ENCODE measurements at regions not wholly inside any gene's neighbourhood (a gene's known extent, or its start where the extent isn't known, plus 50 kb on each side); places are given as distances from the start of the nearest gene placed in this dataset.
A peak's percentile ranks its signal among the peaks of the same experiment; 100 is the strongest.

DNA sequence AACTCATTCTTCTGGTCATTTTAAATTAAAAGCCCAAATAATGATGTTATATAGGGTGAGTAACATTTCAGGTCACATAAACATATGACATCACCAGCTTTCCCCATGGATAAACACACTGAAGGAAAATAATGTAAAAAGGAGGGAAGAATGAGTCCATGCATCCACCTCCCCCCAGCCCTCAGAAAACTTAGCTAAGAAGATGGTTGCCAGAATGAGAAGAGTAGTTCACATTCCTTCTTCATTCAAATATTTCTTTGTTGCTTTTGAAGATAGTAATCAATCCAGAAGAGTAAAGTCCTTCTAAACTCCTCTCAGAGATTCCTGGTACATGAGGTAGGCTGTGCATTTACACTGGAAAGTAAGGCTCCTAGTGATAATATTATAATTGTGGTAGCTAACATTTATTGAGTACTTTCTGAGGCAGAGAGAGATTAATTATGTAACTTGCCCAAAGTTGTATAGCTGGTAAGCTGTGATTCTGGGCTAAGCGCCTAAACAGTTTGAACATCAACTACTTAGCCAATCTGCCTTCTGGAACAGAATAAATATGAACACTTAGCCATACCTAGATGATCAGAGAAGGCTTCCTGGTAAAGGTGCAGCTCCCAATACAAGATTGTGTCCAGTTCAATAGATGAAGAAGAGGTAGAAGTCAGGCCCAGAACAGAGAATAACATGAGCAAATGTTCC lies 256.7 kb upstream of the FN1 start (continued):
- TF ChIP-seq CREM (IDR thresholded peaks at IDR 0.05) (peak; percentile 61; the same call in 1 of the 2 replicates), CREM (CRISPR knock-in tag; IDR thresholded peaks at IDR 0.05) (no peak), CC2D1A (CRISPR knock-in tag; IDR thresholded peaks at IDR 0.05) (no peak), SOX13 (IDR thresholded peaks at IDR 0.05) (no peak), SOX13 (CRISPR knock-in tag; conservative IDR thresholded peaks at IDR 0.05 in 1 of 2, IDR thresholded peaks at IDR 0.05 in 1 of 2) (peak in 1 of 2 experiments; percentile 60; a peak in 1 of 4 replicates), NR2F2 (IDR thresholded peaks at IDR 0.05; ENCODE audit: borderline replicate concordance, low read depth) (peak; percentile 30; the same call in 1 of the 2 replicates), ZNF737 (CRISPR knock-in tag; IDR thresholded peaks at IDR 0.05; ENCODE audit: borderline replicate concordance) (no peak), HNF4A (CRISPR knock-in tag; IDR thresholded peaks at IDR 0.05) (peak; percentile 69), NKX3-1 (CRISPR knock-in tag; IDR thresholded peaks at IDR 0.05) (no peak), RORA (CRISPR knock-in tag; IDR thresholded peaks at IDR 0.05) (no peak), TOE1 (CRISPR knock-in tag; IDR thresholded peaks at IDR 0.05) (no peak), NFYB (CRISPR knock-in tag; IDR thresholded peaks at IDR 0.05) (no peak), CCDC6 (CRISPR knock-in tag; IDR thresholded peaks at IDR 0.05) (0 out of 2 replicates have a peak, but pooled peaks have one; percentile 59), ZNF337 (CRISPR knock-in tag; IDR thresholded peaks at IDR 0.05; ENCODE audit: borderline replicate concordance, low read depth) (no peak), MED1 (CRISPR knock-in tag; IDR thresholded peaks at IDR 0.05) (peak; percentile 77; the same call in 1 of the 2 replicates), ONECUT2 (CRISPR knock-in tag; IDR thresholded peaks at IDR 0.05) (peak; percentile 49; the same call in 1 of the 2 replicates), TCF7 (IDR thresholded peaks at IDR 0.05; ENCODE audit: low read depth) (peak; percentile 43; the same call in 1 of the 2 replicates), ZNF841 (CRISPR knock-in tag; IDR thresholded peaks at IDR 0.05; ENCODE audit: borderline replicate concordance) (no peak), YEATS4 (CRISPR knock-in tag; IDR thresholded peaks at IDR 0.05; ENCODE audit: borderline replicate concordance) (no peak), ZNF746 (CRISPR knock-in tag; IDR thresholded peaks at IDR 0.05) (no peak), ZSCAN22 (CRISPR knock-in tag; IDR thresholded peaks at IDR 0.05) (0 out of 2 replicates have a peak, but pooled peaks have one; percentile 22), LCORL (IDR thresholded peaks at IDR 0.05) (no peak), LCORL (CRISPR knock-in tag; IDR thresholded peaks at IDR 0.05) (peak; percentile 38; the same call in 1 of the 2 replicates), CEBPG (CRISPR knock-in tag; IDR thresholded peaks at IDR 0.05) (no peak)
- TF ChIP-seq, protein P1, sequence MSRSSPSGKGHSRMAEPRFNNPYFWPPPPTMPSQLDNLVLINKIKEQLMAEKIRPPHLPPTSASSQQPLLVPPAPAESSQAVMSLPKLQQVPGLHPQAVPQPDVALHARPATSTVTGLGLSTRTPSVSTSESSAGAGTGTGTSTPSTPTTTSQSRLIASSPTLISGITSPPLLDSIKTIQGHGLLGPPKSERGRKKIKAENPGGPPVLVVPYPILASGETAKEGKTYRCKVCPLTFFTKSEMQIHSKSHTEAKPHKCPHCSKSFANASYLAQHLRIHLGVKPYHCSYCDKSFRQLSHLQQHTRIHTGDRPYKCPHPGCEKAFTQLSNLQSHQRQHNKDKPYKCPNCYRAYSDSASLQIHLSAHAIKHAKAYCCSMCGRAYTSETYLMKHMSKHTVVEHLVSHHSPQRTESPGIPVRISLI (CRISPR knock-in tag; IDR thresholded peaks at IDR 0.05; ENCODE audit: borderline replicate concordance): no peak
- TF ChIP-seq, protein P2, sequence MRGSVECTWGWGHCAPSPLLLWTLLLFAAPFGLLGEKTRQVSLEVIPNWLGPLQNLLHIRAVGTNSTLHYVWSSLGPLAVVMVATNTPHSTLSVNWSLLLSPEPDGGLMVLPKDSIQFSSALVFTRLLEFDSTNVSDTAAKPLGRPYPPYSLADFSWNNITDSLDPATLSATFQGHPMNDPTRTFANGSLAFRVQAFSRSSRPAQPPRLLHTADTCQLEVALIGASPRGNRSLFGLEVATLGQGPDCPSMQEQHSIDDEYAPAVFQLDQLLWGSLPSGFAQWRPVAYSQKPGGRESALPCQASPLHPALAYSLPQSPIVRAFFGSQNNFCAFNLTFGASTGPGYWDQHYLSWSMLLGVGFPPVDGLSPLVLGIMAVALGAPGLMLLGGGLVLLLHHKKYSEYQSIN (CRISPR knock-in tag; IDR thresholded peaks at IDR 0.05; ENCODE audit: borderline replicate concordance): no peak
- TF ChIP-seq, protein P3, sequence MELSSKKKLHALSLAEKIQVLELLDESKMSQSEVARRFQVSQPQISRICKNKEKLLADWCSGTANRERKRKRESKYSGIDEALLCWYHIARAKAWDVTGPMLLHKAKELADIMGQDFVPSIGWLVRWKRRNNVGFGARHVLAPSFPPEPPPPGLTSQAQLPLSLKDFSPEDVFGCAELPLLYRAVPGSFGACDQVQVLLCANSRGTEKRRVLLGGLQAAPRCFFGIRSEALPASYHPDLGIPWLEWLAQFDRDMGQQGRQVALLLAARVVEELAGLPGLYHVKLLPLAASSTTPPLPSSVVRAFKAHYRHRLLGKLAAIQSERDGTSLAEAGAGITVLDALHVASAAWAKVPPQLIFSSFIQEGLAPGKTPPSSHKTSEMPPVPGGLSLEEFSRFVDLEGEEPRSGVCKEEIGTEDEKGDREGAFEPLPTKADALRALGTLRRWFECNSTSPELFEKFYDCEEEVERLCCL (CRISPR knock-in tag; IDR thresholded peaks at IDR 0.05; ENCODE audit: borderline replicate concordance): 0 out of 2 replicates have a peak, but pooled peaks have one; percentile 48

All from HepG2 (cell line).